Endothelial cell of umbilical vein (primary cell): ENCODE measurements at regions not wholly inside any gene's neighbourhood (a gene's known extent, or its start where the extent isn't known, plus 50 kb on each side); places are given as distances from the start of the nearest gene placed in this dataset.

ENCODE experiments used
- BruUV-seq: library from RNA; stranded (reverse); fragments of 400-500 nt; replicated peaks from 2 replicates; lab custom pipeline; 2021; lab: Mats Ljungman, UMichigan
- CTCF ChIA-PET: fragments of 300-600, 350-600 bp; sonication (Branson Sonifier 250); formaldehyde crosslinking; loops from one replicate; lab custom pipeline; 2021; ENCODE audit warnings: antibody characterized with exemption, inconsistent platforms; lab: Charles Lee
- POLR2A ChIA-PET: fragments of 300-600, 350-600 bp; sonication (Branson Sonifier 250); formaldehyde crosslinking; loops from one replicate; lab custom pipeline; 2021; ENCODE audit warnings: antibody characterized with exemption, inconsistent platforms; lab: Charles Lee
- DNase-seq: peaks from one replicate; pipeline ENCODE4 v3.0.0-alpha.2; 2011; ENCODE audit warnings: low read depth, low spot score
- FAIRE-seq: peaks from 2 replicates; lab custom pipeline; 2011; peaks lifted over from hg19 to GRCh38; lab: Jason Lieb, UNC
- H2AFZ ChIP-seq: 2 replicates; pipeline ENCODE4 v1.6.0; 2012; ENCODE audit warnings: low read depth, low read length, control low read depth, inconsistent platforms
- H3K27ac ChIP-seq: 2 replicates; pipeline ENCODE4 v1.5.1; 2011; ENCODE audit warnings: low read depth, mild to moderate bottlenecking, control low read depth, low read length, moderate library complexity; ENCODE audit not compliant: insufficient read depth
- H3K27me3 ChIP-seq, 2 experiments: 2 replicates each; pipeline versions ENCODE4 v1.6.0 to v1.6.1; 2011; ENCODE audit warnings: low read length in 2 of 2, mixed read lengths in 1 of 2; ENCODE audit not compliant: control insufficient read depth in 2 of 2, insufficient read depth in 2 of 2
- H3K36me3 ChIP-seq, 2 experiments: 2 replicates in 1 of 2; 3 replicates in 1 of 2; pipeline ENCODE4 v1.5.1; 2011; ENCODE audit warnings: low read length in 2 of 2, mild to moderate bottlenecking in 1 of 2, moderate library complexity in 1 of 2; ENCODE audit not compliant: control insufficient read depth in 2 of 2, insufficient read depth in 2 of 2; ENCODE audit errors: extremely low read depth in 1 of 2
- H3K4me1 ChIP-seq: 3 replicates; pipeline ENCODE4 v1.5.1; 2011; ENCODE audit warnings: mild to moderate bottlenecking, low read length; ENCODE audit not compliant: control insufficient read depth, insufficient read depth; ENCODE audit errors: extremely low read depth
- H3K4me2 ChIP-seq: 2 replicates; pipeline ENCODE4 v1.6.1; 2011; ENCODE audit warnings: low read length, control low read depth, mixed read lengths; ENCODE audit not compliant: insufficient read depth
- H3K4me3 ChIP-seq, 3 experiments: fragments of 200-600 bp in 1 of 3; sonication (generic), shearing (Covaris generic) in 1 of 3; replicated peaks in 1 of 3; 2 replicates each; pipeline ENCODE4 v1.5.1; 2011 to 2016; ENCODE audit warnings: control low read depth in 3 of 3, low read length in 3 of 3, mild to moderate bottlenecking in 2 of 3, inconsistent platforms in 1 of 3, low read depth in 1 of 3, moderate library complexity in 1 of 3; ENCODE audit not compliant: insufficient read depth in 1 of 3
- H3K79me2 ChIP-seq: 2 replicates; pipeline ENCODE4 v1.6.0; 2012; ENCODE audit warnings: low read length, inconsistent platforms; ENCODE audit not compliant: control insufficient read depth, insufficient read depth
- H3K9ac ChIP-seq: replicated peaks from 2 replicates; pipeline ENCODE3; 2011; ENCODE audit warnings: low read length, control low read depth; ENCODE audit not compliant: insufficient read depth; ENCODE audit errors: extremely low read depth
- H3K9me1 ChIP-seq: replicated peaks from 3 replicates; pipeline ENCODE4 v1.6.0; 2011; ENCODE audit warnings: mild to moderate bottlenecking, low read length; ENCODE audit not compliant: control insufficient read depth, insufficient read depth; ENCODE audit errors: extremely low read depth
- H3K9me3 ChIP-seq: replicated peaks from 2 replicates; pipeline ENCODE4 v1.5.1; 2012; ENCODE audit warnings: low read length, inconsistent platforms; ENCODE audit not compliant: control insufficient read depth, insufficient read depth
- H4K20me1 ChIP-seq: replicated peaks from 2 replicates; pipeline ENCODE3; 2011; ENCODE audit warnings: mild to moderate bottlenecking, low read length; ENCODE audit not compliant: control insufficient read depth, insufficient read depth; ENCODE audit errors: extremely low read depth
- EZH2 ChIP-seq: IDR thresholded peaks from 2 replicates; pipeline ENCODE4 v1.6.1; 2012; ENCODE audit warnings: borderline replicate concordance, low read depth, mild to moderate bottlenecking, moderate library complexity, low read length, inconsistent platforms; ENCODE audit not compliant: severe bottlenecking
- FOS ChIP-seq: IDR thresholded peaks from 2 replicates; pipeline ENCODE4 v1.6.1; 2011; ENCODE audit warnings: mild to moderate bottlenecking, low read length, moderate library complexity, borderline replicate concordance; ENCODE audit not compliant: insufficient read depth
- GATA2 ChIP-seq: IDR thresholded peaks from 2 replicates; pipeline ENCODE4 v1.7.0; 2011; ENCODE audit warnings: low read depth, mild to moderate bottlenecking, moderate library complexity, mixed read lengths, low read length; ENCODE audit not compliant: insufficient read length, insufficient read depth
- JUN ChIP-seq: IDR thresholded peaks from 2 replicates; pipeline ENCODE4 v1.6.1; 2011; ENCODE audit warnings: borderline replicate concordance, low read depth; ENCODE audit not compliant: insufficient read length, insufficient read depth
- MAX ChIP-seq: IDR thresholded peaks from 2 replicates; pipeline ENCODE4 v1.6.1; 2011; ENCODE audit not compliant: insufficient read depth, insufficient read length
- MYC ChIP-seq: IDR thresholded peaks from one replicate; pipeline ENCODE4 v1.6.1; 2011; ENCODE audit warnings: mild to moderate bottlenecking, low read depth, low read length
- POLR2A ChIP-seq: IDR thresholded peaks from 2 replicates; pipeline ENCODE4 v1.6.1; 2012; ENCODE audit warnings: low read depth, mild to moderate bottlenecking, control low read depth, low read length
- POLR2AphosphoS5 ChIP-seq: IDR thresholded peaks from 2 replicates; pipeline ENCODE4 v1.6.1; 2012; ENCODE audit warnings: low read depth, mild to moderate bottlenecking, control low read depth, low read length, moderate library complexity; ENCODE audit not compliant: insufficient read depth
- dilution Hi-C: fragments of 300-500 bp; cut with MboI; formaldehyde crosslinking; loops from one replicate; pipeline ENCODE4 v1.15.0; 2019; ENCODE audit warnings: low sequenced_read_pairs; ENCODE audit not compliant: extremely low pct_ligation_motif_present
- intact Hi-C: fragments of 100-400 bp; cut with micrococcal nuclease; formaldehyde crosslinking; loops from one replicate; pipeline ENCODE4 v1.10.0; 2022
- TF ChIP-seq, protein P1 (sequence below), 2 donors: IDR thresholded peaks; 1 replicate in 1 of 2; 2 replicates in 1 of 2; pipeline ENCODE4 v1.5.1; 2011; ENCODE audit warnings: low read length in 2 of 2, mild to moderate bottlenecking in 2 of 2, moderate library complexity in 2 of 2, control low read depth in 1 of 2, inconsistent platforms in 1 of 2, low read depth in 1 of 2; ENCODE audit not compliant: insufficient read depth in 1 of 2; ENCODE audit errors: extremely low read depth in 1 of 2

DNA sequence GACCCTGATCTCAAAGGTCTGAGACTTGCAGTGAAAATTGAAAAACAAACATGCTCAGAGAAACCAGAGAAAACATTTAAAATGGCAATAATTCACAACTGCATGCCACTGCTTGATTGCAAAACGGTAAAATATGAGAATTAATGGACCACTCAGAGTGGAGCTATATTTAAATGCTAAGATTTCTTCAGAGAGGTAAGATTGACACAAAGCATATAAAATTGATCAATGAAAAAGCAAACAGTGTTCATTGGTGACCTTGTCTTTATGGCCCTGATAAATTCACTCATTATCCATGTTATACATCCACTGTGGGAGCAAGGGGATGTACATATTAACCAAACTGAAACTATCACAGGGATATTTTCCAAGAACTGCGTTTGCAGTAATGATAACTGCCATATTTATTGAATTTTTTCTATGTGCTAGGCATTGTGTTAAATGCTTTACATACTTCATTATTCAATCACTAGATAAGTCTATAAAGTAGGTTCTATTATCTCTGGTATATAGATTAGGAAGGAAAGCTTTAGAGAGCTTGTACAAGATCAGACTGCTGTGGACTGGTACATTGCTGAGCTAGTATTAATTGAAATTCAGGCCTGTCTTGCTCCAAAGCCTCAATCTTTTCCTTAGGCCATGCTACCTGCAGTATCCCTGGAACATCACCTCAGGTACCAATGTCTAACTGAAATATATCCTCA lies 113.9 kb upstream of the LMO3 start:
- H3K4me1 ChIP-seq = no peaks in the 10 kb centered on the region
- intact Hi-C loops = no loop called here
- H3K9me3 ChIP-seq = peaks cover 1% of the 10 kb centered on the region
- no peak overlapping the region for H3K27ac ChIP-seq
- no peaks in the 10 kb centered on the region for H4K20me1 ChIP-seq
- no peaks in the 10 kb centered on the region for H3K27me3 ChIP-seq
- CTCF ChIA-PET = no interaction called here
- H3K79me2 ChIP-seq = no peaks in the 10 kb centered on the region
- no peaks in the 10 kb centered on the region for H3K36me3 ChIP-seq
- dilution Hi-C loops = no loop called here
- BruUV-seq = no TSS peak
- no peak overlapping the region for H3K9ac ChIP-seq
- DNase-seq = no peak
- no peak overlapping the region for H3K4me3 ChIP-seq
- H3K4me2 ChIP-seq = no peak overlapping the region
- no peak overlapping the region for H2AFZ ChIP-seq
- H3K9me1 ChIP-seq = no peaks in the 10 kb centered on the region
- FAIRE-seq = no peak
- no peak for TF ChIP-seq FOS
- TF ChIP-seq MAX = no peak
- TF ChIP-seq POLR2A = no peak
- POLR2A ChIA-PET = no interaction called here

DNA sequence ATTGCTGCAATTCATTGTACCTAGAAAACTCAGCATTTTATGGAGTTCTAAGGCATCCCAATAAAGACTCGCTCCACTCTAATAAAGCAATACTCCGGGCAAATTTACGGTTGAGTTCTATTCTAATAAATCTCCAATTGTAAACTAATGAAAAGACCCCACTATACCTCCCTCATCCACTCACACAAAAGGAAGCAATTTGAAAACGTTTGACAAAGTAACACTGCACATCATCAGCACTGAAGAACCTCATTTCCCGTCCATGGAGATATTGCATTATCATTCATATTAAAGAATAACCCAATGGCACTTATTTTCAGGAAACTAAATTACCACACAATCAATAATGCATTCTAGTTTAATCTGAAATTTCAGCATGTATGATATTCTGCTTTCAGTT lies 111.0 kb upstream of the LMO3 start:
- H2AFZ ChIP-seq = no peak overlapping the region
- TF ChIP-seq, protein P1, sequence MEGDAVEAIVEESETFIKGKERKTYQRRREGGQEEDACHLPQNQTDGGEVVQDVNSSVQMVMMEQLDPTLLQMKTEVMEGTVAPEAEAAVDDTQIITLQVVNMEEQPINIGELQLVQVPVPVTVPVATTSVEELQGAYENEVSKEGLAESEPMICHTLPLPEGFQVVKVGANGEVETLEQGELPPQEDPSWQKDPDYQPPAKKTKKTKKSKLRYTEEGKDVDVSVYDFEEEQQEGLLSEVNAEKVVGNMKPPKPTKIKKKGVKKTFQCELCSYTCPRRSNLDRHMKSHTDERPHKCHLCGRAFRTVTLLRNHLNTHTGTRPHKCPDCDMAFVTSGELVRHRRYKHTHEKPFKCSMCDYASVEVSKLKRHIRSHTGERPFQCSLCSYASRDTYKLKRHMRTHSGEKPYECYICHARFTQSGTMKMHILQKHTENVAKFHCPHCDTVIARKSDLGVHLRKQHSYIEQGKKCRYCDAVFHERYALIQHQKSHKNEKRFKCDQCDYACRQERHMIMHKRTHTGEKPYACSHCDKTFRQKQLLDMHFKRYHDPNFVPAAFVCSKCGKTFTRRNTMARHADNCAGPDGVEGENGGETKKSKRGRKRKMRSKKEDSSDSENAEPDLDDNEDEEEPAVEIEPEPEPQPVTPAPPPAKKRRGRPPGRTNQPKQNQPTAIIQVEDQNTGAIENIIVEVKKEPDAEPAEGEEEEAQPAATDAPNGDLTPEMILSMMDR (IDR thresholded peaks at IDR 0.05; ENCODE audit: extremely low read depth in 1 of 2, insufficient read depth in 1 of 2, low read depth in 1 of 2, low read length in 2 of 2) = no peak
- no peak for TF ChIP-seq POLR2A
- no peak for TF ChIP-seq POLR2AphosphoS5
- no peak for TF ChIP-seq MYC
- no peak for TF ChIP-seq MAX
- no peak for TF ChIP-seq FOS
- no peak for TF ChIP-seq GATA2
- TF ChIP-seq JUN = no peak
- TF ChIP-seq EZH2 = no peak
- H3K9ac ChIP-seq = no peak overlapping the region
- dilution Hi-C loops (no loop called here), intact Hi-C loops (no loop called here)
- peaks cover 3% of the 10 kb centered on the region for H3K9me3 ChIP-seq
- H3K27ac ChIP-seq = no peak overlapping the region
- H3K36me3 ChIP-seq = no peaks in the 10 kb centered on the region
- H3K9me1 ChIP-seq = no peaks in the 10 kb centered on the region
- CTCF ChIA-PET = no interaction called here
- BruUV-seq = no TSS peak
- H3K4me2 ChIP-seq = no peak overlapping the region
- H3K27me3 ChIP-seq = no peaks in the 10 kb centered on the region
- H3K4me3 ChIP-seq = no peak overlapping the region
- FAIRE-seq (no peak), DNase-seq (no peak)
- no peaks in the 10 kb centered on the region for H4K20me1 ChIP-seq
- H3K4me1 ChIP-seq = no peaks in the 10 kb centered on the region
- POLR2A ChIA-PET = no interaction called here
- H3K79me2 ChIP-seq = no peaks in the 10 kb centered on the region
